HL-60/S4 (cell line): ENCODE measurements at regions not wholly inside any gene's neighbourhood (a gene's known extent, or its start where the extent isn't known, plus 50 kb on each side); places are given as distances from the start of the nearest gene placed in this dataset.
"Not testable (repeated sequence)": the region's sequence is repeated elsewhere in the genome, so short reads cannot be mapped to it uniquely, and the experiment has no call there.

ENCODE experiments used
- in situ Hi-C: fragments of 300-500 bp; cut with MboI; formaldehyde crosslinking; loops from 2 replicates; pipeline ENCODE4 v1.14.3; 2022; ENCODE audit warnings: low sequenced_read_pairs

- in situ Hi-C loops: not testable (repeated sequence)
Observed at GRCh38 chr13:97772466-97772865, 181.0 kb upstream of the IPO5 start.

DNA sequence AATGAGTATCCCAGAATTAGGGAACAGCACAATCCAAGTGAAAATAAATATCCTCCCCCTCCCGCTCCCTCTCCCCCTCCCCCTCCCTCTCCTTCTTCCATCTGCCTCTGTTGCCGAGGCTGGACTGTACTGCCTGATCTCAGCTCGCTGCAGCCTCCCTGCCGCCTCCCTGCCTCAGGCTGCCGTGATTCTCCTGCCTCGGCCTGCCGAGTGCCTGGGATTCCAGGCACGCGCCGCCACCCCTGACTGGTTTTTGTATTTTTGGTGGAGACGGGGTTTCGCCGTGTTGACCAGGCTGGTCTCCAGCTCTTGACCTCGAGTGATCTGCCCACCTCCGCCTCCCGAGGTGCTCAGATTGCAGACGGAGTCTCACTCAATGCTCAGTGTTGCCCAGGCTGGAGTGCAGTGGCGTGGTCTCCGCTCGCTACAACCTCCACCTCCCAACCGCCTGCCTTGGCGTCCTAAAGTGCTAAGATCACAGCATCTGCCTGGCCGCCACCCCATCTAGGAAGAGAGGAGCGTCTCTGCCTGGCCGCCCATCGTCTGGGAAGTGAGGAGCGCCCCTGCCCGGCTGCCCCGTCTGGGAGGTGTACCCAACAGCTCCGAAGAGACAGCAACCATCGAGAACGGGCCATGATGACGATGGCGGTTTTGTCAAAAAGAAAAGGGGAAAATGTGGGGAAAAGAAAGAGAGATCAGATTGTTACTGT is 178.9 kb upstream of the IPO5 start:
- in situ Hi-C loops: not testable (repeated sequence)

GRCh38 chr13:97780486-97780885 is 173.0 kb upstream of the IPO5 start:
- in situ Hi-C loops: no loop called here

- in situ Hi-C loops: no loop called here
Observed at GRCh38 chr13:97781891-97782305, 171.6 kb upstream of the IPO5 start.

GRCh38 chr13:97786510-97786909 is 167.0 kb upstream of the IPO5 start:
- in situ Hi-C loops: no loop called here

DNA sequence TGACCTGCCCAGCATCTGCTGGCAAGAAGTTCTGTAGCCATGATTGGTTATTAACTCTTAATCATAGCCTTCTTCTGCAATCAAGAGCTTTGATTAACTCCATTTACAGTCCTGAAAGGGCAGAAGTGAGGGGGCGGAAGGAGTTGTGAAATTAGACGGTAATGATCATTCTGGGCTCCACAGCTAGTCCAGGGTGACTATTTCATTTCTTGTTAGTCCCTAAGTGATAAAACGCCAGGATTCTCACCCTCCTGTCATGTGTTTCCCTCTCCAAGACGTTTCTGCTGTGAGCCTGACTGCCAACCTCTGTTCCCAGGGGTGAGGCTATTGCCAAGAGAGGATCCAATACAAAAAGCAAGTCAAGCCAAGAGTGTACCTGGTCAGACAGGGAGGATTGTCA is 155.9 kb upstream of the IPO5 start:
- in situ Hi-C loops: no loop called here

DNA sequence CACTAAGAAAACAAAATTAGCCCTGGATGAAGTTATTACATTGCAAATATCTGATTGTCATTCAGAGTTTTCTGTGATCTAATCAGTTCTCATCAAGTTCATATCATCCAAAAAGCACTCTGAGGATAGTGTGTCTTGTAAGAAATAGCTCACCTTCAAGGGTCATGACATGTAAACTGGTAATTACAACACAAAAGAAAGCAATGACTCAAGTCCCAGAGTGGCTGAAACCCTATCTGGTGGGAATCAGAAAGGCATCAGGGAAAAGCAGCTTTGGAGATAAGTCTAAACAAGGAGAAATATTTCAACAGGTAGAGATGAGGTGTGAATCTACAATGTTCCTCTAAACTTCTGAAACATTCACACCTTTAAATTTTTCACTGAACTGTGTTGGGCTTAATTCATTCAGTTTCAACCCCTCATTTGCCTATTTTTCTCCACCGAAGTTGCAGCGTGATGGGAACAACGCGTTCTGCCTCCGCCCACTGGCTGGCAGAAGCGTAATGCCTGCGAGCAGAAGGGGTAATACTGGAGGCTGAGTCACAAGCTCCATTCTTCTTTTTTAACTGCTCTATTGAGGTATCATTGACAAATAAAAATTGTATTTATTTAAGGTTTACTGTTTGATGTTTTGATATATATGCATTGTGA is 155.2 kb upstream of the IPO5 start:
- in situ Hi-C loops: no loop called here

GRCh38 chr13:97798836-97799235 is 154.6 kb upstream of the IPO5 start:
- in situ Hi-C loops: no loop called here

GRCh38 chr13:97802213-97802612 is 151.3 kb upstream of the IPO5 start:
- in situ Hi-C loops: no loop called here

GRCh38 chr13:97809576-97809975 is 143.9 kb upstream of the IPO5 start:
- in situ Hi-C loops: no loop called here

DNA sequence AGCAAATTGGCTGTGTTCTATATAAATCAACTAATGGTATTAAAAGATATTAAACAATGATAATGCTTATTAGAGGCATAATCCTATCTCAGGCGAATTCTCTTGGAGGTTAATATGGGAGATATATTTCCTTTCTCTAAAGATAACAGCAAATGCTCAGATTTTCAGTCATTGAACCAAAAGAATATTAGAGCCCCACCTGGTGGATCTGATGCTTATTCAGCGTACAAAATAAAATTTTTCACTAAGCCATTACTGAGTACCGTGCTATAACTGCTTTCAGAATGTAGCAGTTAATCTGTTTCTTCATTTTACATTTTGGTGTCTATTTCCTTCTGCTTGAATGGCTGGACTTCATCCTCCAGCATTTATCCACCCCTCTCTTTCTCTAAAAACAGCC is 143.3 kb upstream of the IPO5 start:
- in situ Hi-C loops: no loop called here

- in situ Hi-C loops: no loop called here
Observed at GRCh38 chr13:97822377-97822776, 131.1 kb upstream of the IPO5 start.

DNA sequence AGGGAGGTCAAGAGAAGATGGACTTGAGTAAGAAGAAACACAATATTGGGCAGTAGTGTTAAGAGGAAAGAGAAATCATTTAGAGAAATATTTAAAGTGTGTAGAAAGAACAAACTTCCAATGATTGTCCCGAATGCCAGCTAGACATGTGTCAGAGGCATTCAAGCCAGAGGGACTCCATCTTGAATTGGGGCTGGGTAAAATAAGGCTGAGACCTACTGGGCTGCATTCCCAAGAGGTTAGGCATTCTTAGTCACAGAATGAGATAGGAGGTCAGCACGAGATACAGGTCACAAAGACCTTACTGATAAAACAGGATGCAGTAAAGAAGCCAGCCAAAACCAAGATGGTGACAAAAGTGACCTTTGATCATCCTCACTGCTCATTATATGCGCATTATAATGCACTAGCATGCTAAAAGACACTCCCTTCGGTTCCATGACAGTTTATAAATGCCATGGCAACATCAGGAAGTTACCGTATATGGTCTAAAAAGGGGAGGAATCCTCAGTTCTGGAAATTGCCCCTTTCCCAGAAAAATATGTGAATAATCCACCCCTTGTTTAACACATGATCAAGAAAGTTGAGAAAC is 127.0 kb upstream of the IPO5 start:
- in situ Hi-C loops: no loop called here

- in situ Hi-C loops: no loop called here
Observed at GRCh38 chr13:97834250-97834649, 119.2 kb upstream of the IPO5 start.

DNA sequence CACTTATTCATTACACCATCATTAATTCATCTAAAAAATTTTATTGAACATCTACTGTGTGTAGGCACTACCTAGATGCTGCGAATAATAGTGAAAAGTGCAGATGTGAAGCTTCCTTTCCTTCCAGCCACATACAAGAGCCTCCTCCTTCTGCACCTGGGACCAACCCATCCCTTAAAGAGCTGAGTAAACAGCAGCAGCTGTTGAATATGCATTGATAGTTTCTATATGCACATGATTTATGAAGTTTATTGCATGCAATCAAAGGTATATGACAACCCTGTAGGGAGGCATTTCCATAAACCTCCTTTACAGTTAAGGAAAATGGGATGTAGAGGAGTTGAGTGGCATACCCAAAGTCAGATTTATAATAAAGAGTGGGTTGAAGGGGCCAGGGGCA is 110.3 kb upstream of the IPO5 start:
- in situ Hi-C loops: no loop called here

DNA sequence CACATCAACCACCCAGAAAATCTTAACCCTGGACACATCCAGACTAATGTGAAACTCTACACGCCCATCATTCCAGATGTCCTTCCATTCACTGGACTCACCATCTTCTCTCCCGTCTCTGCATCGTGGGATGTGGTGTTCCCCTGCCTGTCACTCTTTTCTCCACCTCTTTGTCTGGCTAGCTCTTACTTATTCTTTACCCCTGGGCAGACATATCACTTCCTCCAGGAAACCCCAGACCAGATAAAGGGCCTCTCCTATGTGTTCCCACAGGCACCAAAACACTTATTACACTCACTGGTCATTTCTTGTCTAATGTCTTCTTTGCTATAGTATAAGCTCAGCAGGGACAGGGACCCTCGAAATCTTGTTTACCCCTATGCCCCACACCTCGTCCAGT is 109.3 kb upstream of the IPO5 start:
- in situ Hi-C loops: no loop called here

DNA sequence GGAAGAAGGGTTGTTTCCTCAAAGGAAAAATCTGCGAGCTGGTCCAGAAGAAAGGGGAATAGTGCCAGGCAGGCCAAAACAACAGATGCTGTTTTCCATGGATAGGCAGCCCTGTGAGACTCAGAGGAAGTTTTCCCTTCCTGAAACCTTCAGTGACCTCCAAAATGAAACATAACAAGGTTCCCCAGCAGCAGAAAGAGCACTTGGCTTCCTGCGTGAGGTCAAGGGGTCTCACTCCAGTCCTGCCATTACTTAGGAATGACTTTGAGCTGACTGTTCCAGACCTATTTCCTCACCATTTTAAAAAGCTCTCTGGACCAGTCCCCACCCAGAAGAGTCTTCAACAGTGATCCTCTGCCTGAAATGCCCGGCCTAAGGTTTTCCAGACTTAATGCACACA is 104.6 kb upstream of the IPO5 start:
- in situ Hi-C loops: no loop called here

- in situ Hi-C loops: no loop called here
Observed at GRCh38 chr13:97849305-97849704, 104.2 kb upstream of the IPO5 start.

DNA sequence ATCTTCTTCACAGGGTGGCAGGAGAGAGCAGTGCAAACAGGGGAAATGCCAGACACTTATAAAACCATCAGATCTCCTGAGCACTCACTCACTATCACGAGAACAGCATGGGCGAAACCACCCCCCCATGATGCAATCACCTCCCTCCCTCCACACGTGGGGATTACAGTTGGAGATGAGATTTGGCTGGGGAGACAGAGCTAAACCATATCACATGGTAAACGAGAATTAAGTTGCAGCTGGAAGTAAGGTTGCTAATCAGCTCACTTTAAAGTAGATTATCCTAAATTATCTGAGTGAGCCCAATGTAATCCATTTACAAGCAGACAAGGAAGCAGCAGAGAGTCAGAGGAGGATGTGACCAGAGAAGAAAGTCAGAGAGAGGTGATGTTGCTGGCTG is 102.2 kb upstream of the IPO5 start:
- in situ Hi-C loops: loop anchor here (25.0 kb wide), 2 partner anchors 811 to 986 kb away; no protein-coding TSS in a partner anchor

GRCh38 chr13:97852181-97852874 is 101.1 kb upstream of the IPO5 start:
- in situ Hi-C loops: loop anchor here (25.0 kb wide), 2 partner anchors 810 to 985 kb away; no protein-coding TSS in a partner anchor

DNA sequence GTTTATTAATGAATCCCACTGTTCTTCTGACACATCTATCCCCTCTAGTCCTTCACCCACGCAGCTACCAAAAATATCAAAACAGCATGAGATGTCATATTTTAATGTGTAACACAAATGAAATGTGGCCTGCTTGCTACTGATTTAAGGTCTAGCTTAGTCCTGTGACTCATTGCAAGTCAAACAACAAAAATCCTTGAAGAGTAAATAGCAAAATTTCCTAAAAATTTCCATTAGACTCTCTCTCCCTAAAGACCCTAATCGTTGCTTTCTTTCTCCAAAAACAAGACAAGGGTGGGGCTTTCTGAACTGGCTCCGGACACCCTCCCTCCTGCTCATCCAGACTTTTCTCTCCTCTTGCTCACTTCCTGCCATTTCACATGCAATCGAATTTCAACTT is 99.9 kb upstream of the IPO5 start:
- in situ Hi-C loops: loop anchor here (25.0 kb wide), 2 partner anchors 809 to 984 kb away; no protein-coding TSS in a partner anchor
